Neutrophil (primary cell): ENCODE measurements at regions not wholly inside any gene's neighbourhood (a gene's known extent, or its start where the extent isn't known, plus 50 kb on each side); places are given as distances from the start of the nearest gene placed in this dataset.
"Not testable (repeated sequence)": the region's sequence is repeated elsewhere in the genome, so short reads cannot be mapped to it uniquely, and the experiment has no call there.

Source experiments
- H3K27ac ChIP-seq: fragments of 200-600 bp; sonication (generic); 2 replicates; pipeline ENCODE4 v1.5.1; 2016; ENCODE audit warnings: mild to moderate bottlenecking, moderate library complexity
- H3K27me3 ChIP-seq: fragments of 200-600 bp; sonication (generic); 2 replicates; pipeline ENCODE4 v1.6.0; 2016; ENCODE audit warnings: mild to moderate bottlenecking
- H3K36me3 ChIP-seq: fragments of 200-600 bp; sonication (generic); 2 replicates; pipeline ENCODE4 v1.5.1; 2017
- H3K4me1 ChIP-seq, 2 experiments: fragments of 200-600 bp in 1 of 2; sonication (generic) in 1 of 2; 1 replicate in 1 of 2; 2 replicates in 1 of 2; pipeline versions ENCODE4 v1.5.1 to v1.6.1; 2013 to 2016; ENCODE audit warnings: low read depth in 1 of 2, low read length in 1 of 2, mild to moderate bottlenecking in 1 of 2, moderate library complexity in 1 of 2; ENCODE audit not compliant: control insufficient read depth in 1 of 2, insufficient read depth in 1 of 2
- H3K4me3 ChIP-seq, 2 experiments: fragments of 200-600 bp in 1 of 2; sonication (generic) in 1 of 2; 1 replicate in 1 of 2; 2 replicates in 1 of 2; pipeline ENCODE4 v1.5.1; 2013 to 2016; ENCODE audit warnings: low read depth in 1 of 2, low read length in 1 of 2, mild to moderate bottlenecking in 1 of 2, moderate library complexity in 1 of 2
- H3K9me3 ChIP-seq: fragments of 200-600 bp; sonication (generic); 2 replicates; pipeline ENCODE4 v1.5.1; 2016
- TF ChIP-seq, protein P1 (sequence below): fragments of 200-600 bp; sonication (generic); IDR thresholded peaks from 2 replicates; pipeline ENCODE4 v1.5.1; 2016; ENCODE audit warnings: antibody characterized with exemption

DNA sequence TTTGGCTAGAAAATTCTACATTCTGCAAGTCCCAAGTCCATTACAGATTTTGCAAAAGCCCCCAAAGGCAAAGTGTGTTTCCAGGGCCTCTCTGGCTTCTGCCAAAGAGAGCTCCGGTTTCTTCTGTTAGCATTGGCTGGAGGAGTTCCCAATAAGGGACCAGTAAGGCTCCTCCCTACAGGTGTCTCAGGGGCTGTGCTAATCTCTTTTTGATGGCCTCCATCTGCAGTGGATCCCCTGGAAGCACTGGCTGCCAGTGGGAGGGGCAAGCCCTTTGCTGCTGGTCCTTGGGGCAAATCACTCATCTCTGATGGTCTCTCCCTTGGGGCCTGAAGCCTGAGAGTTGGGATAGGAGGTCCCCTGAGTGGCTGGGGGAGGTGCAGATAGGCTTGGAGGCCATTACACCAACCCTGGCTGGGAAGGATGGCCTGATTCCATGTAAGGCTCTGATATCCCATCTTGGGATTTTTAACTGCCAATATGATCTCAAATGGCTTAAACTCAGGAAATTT lies 89.1 kb upstream of the USP24 start:
- TF ChIP-seq, protein P1, sequence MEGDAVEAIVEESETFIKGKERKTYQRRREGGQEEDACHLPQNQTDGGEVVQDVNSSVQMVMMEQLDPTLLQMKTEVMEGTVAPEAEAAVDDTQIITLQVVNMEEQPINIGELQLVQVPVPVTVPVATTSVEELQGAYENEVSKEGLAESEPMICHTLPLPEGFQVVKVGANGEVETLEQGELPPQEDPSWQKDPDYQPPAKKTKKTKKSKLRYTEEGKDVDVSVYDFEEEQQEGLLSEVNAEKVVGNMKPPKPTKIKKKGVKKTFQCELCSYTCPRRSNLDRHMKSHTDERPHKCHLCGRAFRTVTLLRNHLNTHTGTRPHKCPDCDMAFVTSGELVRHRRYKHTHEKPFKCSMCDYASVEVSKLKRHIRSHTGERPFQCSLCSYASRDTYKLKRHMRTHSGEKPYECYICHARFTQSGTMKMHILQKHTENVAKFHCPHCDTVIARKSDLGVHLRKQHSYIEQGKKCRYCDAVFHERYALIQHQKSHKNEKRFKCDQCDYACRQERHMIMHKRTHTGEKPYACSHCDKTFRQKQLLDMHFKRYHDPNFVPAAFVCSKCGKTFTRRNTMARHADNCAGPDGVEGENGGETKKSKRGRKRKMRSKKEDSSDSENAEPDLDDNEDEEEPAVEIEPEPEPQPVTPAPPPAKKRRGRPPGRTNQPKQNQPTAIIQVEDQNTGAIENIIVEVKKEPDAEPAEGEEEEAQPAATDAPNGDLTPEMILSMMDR, result no peak
- Histone ChIP-seq H3K36me3 (no peaks in the 10 kb centered on the region), H3K27ac (no peak overlapping the region)

DNA sequence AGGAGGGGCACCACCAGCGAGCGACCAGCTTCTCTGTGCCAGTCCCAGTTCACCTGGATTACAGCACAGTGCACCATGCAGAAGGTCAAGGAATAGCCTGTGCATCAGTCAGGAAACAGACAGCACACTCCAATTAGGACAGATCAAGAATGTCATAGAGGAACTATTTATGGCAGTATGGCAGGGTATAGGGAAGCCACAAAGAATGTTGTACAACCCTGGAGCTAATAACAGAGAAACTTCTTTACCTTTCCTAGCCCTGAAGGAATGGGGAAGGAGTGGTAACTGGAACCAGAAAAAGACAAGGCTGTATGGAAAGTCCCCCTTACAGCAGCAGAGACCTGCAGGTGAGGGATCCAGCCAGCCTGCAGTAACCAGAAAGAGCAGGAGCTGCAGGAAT lies 87.8 kb upstream of the USP24 start:
- H3K4me3 ChIP-seq, result no peak overlapping the region
- no peaks in the 10 kb centered on the region for H3K4me1 ChIP-seq
- no peaks in the 10 kb centered on the region for H3K9me3 ChIP-seq
- H3K36me3 ChIP-seq, result no peaks in the 10 kb centered on the region
- peaks cover 16% of the 10 kb centered on the region for H3K27me3 ChIP-seq
- TF ChIP-seq, protein P1, result no peak
- no peak overlapping the region for H3K27ac ChIP-seq

More for the DNA sequence above, 89.1 kb upstream of the USP24 start:
- Histone ChIP-seq H3K9me3 (no peaks in the 10 kb centered on the region), H3K27me3 (peaks cover 19% of the 10 kb centered on the region), H3K4me1 (no peaks in the 10 kb centered on the region), H3K4me3 (no peak overlapping the region)

DNA sequence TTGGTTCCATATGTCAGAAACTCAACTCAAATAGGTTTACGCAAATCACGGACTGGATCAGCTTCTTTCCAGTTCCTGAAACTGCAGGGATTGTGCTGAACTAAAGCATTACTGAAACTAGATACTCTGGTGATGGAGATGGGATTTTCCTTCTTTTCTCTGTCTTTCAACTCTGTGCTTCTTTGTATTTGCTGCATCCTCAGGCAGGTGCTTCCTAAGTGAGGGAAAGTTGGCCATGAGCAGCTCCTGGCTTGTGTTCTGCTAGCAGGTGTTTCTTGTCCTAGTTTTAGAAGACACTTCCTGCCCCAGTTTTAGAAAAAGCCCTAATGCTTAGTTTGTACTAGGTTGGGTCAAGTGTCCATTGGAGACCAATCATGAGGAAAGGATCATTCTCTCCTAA lies 86.7 kb upstream of the USP24 start:
- TF ChIP-seq, protein P1, result no peak

DNA sequence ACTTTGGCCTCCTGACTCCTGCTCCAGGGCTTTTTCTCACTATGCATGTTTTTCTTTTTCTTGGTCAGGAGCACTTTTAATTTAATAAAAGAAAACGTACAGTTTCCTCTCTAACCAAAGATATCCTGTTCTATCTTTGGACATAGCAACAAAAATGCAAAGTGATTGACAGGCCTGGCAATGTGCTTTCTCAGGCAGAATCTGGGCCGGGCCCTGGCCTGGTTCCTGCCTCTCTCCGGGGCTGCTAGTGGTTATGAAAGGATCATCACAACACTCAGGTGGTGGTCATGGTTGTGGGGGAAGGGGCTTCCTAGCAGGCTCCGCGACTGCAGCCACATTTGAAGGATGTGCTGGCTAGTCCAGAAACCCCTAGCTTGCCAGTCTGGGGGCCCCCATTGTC lies 85.8 kb upstream of the USP24 start:
- no peaks in the 10 kb centered on the region for H3K4me1 ChIP-seq
- no peaks in the 10 kb centered on the region for H3K9me3 ChIP-seq
- no peaks in the 10 kb centered on the region for H3K36me3 ChIP-seq
- TF ChIP-seq, protein P1, result no peak
- no peak overlapping the region for H3K4me3 ChIP-seq
- H3K27ac ChIP-seq, result no peak overlapping the region
- peaks cover 12% of the 10 kb centered on the region for H3K27me3 ChIP-seq

More for the DNA sequence above, 86.7 kb upstream of the USP24 start:
- H3K27me3 ChIP-seq, result peaks cover 12% of the 10 kb centered on the region
- H3K4me3 ChIP-seq, result no peak overlapping the region
- no peaks in the 10 kb centered on the region for H3K36me3 ChIP-seq
- H3K9me3 ChIP-seq, result no peaks in the 10 kb centered on the region
- no peaks in the 10 kb centered on the region for H3K4me1 ChIP-seq
- no peak overlapping the region for H3K27ac ChIP-seq

DNA sequence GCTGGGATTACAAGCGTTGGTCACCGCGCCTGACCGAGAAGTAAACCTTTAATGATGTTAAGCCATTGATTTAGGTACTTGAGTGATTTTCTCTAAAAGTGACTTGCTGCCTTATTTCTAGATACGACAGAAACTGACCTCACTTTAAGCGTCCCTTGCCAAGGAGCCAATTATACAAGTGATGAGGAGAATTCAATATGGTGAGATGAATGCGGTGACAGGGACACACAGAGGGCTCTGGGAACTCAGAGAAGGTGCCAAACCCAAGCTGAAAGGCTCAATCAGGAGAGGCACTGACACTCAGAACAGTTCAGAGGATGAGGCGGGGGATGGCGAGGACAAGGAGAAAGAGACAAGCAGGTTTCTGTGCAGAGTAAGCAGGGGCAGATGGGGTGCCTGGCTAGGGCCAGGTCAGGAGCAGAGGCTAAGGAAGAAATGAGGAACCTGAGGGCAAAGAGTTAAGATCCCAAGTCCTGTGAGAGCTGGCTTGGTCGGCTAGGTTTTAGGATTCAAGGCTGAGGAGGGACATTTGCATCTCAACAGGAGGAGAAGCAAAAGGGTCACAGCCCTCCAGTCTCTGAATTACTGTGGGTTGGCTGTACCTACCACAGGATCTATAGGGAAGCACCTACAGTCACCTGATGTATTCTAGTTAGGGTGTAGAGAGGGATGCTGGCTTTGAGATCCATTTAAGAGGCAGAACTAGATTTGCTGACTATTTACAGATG lies 83.2 kb upstream of the USP24 start:
- H3K36me3 ChIP-seq, result no peaks in the 10 kb centered on the region
- no peaks in the 10 kb centered on the region for H3K9me3 ChIP-seq
- H3K4me3 ChIP-seq, result no peak overlapping the region
- TF ChIP-seq, protein P1, result no peak
- H3K4me1 ChIP-seq, result no peaks in the 10 kb centered on the region
- H3K27me3 ChIP-seq, result peaks cover 4% of the 10 kb centered on the region
- no peak overlapping the region for H3K27ac ChIP-seq

DNA sequence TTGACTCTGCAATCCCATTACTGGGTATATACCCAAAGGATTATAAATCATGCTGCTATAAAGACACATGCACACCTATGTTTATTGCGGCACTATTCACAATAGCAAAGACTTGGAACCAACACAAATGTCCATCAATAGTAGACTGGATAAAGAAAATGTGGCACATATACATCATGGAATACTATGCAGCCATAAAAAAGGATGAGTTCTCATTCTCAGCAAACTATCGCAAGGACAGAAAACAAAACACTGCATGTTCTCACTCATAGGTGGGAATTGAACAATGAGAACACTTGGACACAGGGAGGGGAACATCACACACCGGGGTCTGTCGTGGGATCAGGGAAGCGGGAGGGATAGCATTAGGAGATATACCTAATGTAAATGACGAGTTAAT lies 81.1 kb upstream of the USP24 start:
- H3K4me1 ChIP-seq, H3K4me3 ChIP-seq, H3K27me3 ChIP-seq, H3K36me3 ChIP-seq, H3K9me3 ChIP-seq, H3K27ac ChIP-seq: not testable (repeated sequence)
